ENCODE measurements at regions not wholly inside any gene's neighbourhood (a gene's known extent, or its start where the extent isn't known, plus 50 kb on each side); places are given as distances from the start of the nearest gene placed in this dataset.
"Not testable (repeated sequence)": the region's sequence is repeated elsewhere in the genome, so short reads cannot be mapped to it uniquely, and the experiment has no call there.

- H3K36me3 ChIP-seq: no peaks in the 10 kb centered on the region
- TF ChIP-seq, protein P1, sequence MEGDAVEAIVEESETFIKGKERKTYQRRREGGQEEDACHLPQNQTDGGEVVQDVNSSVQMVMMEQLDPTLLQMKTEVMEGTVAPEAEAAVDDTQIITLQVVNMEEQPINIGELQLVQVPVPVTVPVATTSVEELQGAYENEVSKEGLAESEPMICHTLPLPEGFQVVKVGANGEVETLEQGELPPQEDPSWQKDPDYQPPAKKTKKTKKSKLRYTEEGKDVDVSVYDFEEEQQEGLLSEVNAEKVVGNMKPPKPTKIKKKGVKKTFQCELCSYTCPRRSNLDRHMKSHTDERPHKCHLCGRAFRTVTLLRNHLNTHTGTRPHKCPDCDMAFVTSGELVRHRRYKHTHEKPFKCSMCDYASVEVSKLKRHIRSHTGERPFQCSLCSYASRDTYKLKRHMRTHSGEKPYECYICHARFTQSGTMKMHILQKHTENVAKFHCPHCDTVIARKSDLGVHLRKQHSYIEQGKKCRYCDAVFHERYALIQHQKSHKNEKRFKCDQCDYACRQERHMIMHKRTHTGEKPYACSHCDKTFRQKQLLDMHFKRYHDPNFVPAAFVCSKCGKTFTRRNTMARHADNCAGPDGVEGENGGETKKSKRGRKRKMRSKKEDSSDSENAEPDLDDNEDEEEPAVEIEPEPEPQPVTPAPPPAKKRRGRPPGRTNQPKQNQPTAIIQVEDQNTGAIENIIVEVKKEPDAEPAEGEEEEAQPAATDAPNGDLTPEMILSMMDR (IDR thresholded peaks at IDR 0.05): no peak
- intact Hi-C loops (cut with DNase I): no loop called here
- no peaks in the 10 kb centered on the region for H3K4me1 ChIP-seq
- H3K4me3 ChIP-seq: no peak overlapping the region
- peaks cover 0 to 11% (median 0%) of the 10 kb centered on the region in 11 donors for H3K9me3 ChIP-seq
- no peak for DNase-seq
- H3K27me3 ChIP-seq: no peaks in the 10 kb centered on the region
- no peak overlapping the region for H3K27ac ChIP-seq
- WGBS, 2 donors: 77 to 78% methylated on average over 8 of the region's 8 CpGs
- ATAC-seq: no peak
Measured at GRCh38 chr4:75287738-75288517, 226.3 kb downstream of the RCHY1 start.

DNA sequence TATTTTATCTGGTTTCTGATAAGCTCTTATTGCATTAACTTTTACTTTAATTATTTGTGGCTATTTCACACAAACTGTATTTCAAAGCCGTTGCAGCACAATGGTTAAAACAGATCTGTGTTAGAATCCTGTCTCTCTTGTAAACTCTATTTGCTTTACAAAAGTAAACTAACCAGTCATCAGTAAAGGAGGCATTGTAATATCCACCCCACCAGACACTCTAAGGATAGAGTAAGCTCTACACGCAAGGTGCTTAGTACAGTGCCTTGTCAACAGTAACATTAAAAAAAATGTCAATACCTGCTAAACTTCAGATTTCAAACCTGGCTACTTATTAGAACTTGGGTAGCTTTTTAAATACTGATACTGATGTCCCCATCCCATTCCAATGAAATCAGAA lies 228.4 kb downstream of the RCHY1 start:
- Histone ChIP-seq H3K9me3 (peaks cover 0 to 5% (median 0%) of the 10 kb centered on the region in 11 donors), H3K27ac (no peak overlapping the region), H3K4me3 (no peak overlapping the region), H3K27me3 (no peaks in the 10 kb centered on the region), H3K36me3 (no peaks in the 10 kb centered on the region), H3K4me1 (no peaks in the 10 kb centered on the region)
- WGBS, 2 donors: 88 to 90% methylated on average over 2 of the region's 2 CpGs
- TF ChIP-seq, protein P1 (IDR thresholded peaks at IDR 0.05): no peak
- no peak for DNase-seq
- no peak for ATAC-seq
- intact Hi-C loops (cut with DNase I): no loop called here

- intact Hi-C loops (cut with DNase I): no loop called here
- TF ChIP-seq, protein P1 (IDR thresholded peaks at IDR 0.05): no peak
- no peak overlapping the region for H3K27ac ChIP-seq
Measured at GRCh38 chr4:75284831-75285230, 229.4 kb downstream of the RCHY1 start.

DNA sequence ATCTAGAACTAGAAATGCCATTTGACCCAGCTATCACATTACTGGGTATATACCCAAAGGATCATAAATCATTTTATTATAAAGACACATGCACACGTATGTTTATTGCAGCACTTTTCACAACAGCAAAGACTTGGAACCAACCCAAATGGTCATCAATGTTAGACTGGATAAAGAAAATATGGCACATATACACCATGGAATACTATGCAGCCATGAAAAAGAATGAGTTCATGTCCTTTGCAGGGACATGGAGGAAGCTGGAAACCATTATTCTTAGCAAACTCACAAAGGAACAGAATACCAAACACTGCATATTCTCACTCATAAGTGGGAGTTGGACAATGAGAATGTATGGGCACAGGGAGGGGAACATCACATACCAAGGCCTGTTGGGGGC lies 233.7 kb downstream of the RCHY1 start:
- H3K4me3 ChIP-seq; DNase-seq; ATAC-seq; H3K27ac ChIP-seq; H3K4me1 ChIP-seq; intact Hi-C loops (cut with DNase I); H3K27me3 ChIP-seq; H3K36me3 ChIP-seq: not testable (repeated sequence)
- 86 to 91% methylated on average over 1 of the region's 1 CpG for WGBS, 2 donors
- peaks cover 0 to 23% (median 0%) of the 10 kb centered on the region in 11 donors for H3K9me3 ChIP-seq

More at GRCh38 chr4:75284831-75285230, 229.4 kb downstream of the RCHY1 start:
- no peaks in the 10 kb centered on the region for H3K4me1 ChIP-seq
- H3K36me3 ChIP-seq: no peaks in the 10 kb centered on the region
- no peak overlapping the region for H3K4me3 ChIP-seq
- DNase-seq (no peak), ATAC-seq (no peak)
- no peaks in the 10 kb centered on the region for H3K27me3 ChIP-seq
- H3K9me3 ChIP-seq: peaks cover 0 to 15% (median 0%) of the 10 kb centered on the region in 11 donors

DNA sequence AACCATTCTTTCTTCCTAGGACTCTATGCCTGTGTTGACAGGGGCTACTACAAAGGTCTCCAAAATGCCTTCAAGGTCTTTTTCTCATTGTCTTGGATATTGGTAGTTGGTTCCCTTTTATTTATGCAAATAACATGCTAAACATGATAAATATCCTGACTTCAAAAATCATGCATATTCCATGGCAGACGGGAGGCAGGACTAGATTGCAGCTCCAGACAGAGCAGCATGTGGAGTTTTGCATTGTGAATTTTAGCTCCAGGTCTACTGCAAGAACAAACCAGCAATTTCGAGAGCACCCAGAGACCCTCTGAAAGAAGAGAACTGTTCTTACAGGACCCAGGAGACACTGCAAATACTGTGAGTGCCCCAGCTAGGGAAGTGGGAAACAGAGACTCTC lies 254.9 kb downstream of the RCHY1 start:
- DNase-seq (no peak), ATAC-seq (no peak)
- intact Hi-C loops (cut with DNase I): no loop called here
- Histone ChIP-seq H3K4me3 (no peak overlapping the region), H3K27me3 (no peaks in the 10 kb centered on the region), H3K27ac (no peak overlapping the region), H3K4me1 (no peaks in the 10 kb centered on the region), H3K9me3 (peaks cover 0 to 5% (median 0%) of the 10 kb centered on the region in 11 donors), H3K36me3 (no peaks in the 10 kb centered on the region)
- WGBS, 2 donors: 70 to 83% methylated on average over 2 of the region's 2 CpGs
- TF ChIP-seq, protein P1 (IDR thresholded peaks at IDR 0.05): no peak

Data from heart right ventricle (tissue), 16 donors.